GM18909 (cell line): ENCODE measurements at regions not wholly inside any gene's neighbourhood (a gene's known extent, or its start where the extent isn't known, plus 50 kb on each side); places are given as distances from the start of the nearest gene placed in this dataset.

Experiments used
- ATAC-seq: cut with Tn5 transposase; IDR thresholded peaks from one replicate; pipeline ENCODE4 v1.9.1; 2021; ENCODE audit warnings: mild to moderate bottlenecking; ENCODE audit not compliant: unreplicated experiment, poor library complexity

DNA sequence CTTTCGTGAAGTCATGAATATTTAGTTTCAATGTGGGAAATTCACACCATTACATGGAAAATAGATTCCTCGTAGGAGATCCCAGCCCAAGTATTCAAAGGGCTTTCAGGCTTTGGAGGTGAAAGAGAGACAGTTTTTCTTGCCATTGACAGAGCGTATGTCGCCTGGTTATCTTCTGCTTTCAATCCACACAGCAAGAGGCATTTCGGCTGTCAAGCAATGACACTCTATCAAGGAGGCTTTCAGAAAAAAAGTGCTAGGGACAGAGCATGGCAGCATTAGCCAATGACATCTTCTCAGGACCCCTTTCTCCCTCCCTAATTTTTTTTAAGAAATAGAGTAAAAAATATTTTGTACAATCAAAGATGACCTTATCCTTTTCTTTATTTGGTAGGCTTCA, 492.8 kb downstream of the TMEM182 start:
- ATAC-seq, result no peak

DNA sequence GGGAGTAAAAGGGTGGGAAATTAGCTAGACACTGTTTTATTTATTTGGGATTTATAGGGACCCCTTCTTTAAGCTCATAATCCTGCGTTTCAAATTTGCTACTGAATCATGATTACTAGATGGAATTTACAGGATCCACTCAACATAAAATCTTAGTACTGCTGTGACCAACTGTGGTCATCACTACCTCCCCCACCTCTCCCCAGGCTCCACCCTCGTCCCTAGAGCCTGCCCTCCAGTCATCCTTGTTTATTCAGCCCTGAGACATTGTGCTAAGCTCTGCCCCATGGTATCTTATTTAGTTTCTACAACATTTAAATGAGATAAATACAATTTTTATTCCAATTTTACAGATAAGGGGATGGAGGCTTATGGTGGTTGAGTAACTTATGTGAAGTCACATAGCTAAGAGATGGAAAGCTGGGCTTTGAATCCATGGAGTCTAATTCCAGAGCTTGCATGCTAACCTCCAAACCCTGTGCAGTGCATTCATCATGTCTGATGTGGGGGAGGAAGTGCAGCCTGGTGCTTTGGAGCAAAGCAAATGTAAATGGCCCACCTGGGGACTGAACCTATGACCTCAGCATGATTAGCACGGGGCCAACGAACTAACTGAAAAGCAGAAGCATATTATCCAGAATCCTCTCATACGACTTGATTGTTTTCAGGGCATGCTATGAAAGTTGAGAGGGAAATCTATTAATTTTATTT, 502.4 kb downstream of the TMEM182 start:
- no peak for ATAC-seq

DNA sequence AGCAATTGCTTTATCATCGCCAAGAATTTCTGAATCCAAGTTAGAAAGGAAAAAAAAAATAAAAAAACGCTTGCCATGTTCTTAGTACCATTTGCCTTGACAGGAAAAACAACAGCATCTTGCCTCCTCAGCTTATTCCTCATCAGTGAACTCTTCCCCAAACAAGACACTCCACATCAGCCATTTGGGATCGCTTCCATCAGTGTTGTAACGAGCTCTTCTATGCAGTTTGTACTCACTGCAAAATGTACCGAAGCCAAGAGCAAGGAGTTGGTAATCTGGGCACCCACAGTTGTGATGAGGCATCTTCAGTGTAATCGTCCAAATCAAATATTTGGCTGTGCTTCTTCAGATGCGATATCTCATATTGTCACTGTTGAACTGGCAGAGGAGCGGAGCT, 503.7 kb downstream of the TMEM182 start:
- ATAC-seq, result no peak

DNA sequence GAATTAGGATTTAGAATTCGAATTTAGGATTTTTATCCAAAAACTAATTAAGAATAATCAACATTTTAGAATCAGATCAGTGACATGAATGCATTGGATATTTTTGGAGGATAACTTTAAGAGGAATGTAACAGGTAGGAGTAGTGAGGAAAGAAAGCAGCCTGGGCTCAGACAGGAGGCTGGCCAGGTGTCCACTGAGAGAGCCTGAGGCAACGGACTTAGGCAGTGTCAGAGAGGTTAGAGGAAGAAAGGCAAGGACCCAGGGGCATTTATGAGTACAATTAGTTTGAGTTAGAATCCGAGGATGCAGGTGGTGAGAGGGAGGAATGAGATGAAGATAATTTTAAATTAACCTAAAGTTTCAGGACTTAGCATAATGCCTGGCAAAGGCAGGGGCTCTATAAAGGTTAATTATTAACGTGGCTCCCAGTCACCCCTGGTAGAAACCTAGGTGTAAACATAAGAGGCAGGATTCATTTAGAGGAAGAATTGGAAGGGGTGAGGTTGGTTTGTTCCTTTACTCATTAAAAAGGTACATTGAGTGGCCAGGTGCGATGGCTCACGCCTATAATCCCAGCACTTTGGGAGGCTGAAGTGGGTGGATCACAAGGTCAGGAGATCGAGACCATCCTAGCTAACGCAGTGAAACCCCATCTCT, 507.1 kb downstream of the TMEM182 start:
- no peak for ATAC-seq

DNA sequence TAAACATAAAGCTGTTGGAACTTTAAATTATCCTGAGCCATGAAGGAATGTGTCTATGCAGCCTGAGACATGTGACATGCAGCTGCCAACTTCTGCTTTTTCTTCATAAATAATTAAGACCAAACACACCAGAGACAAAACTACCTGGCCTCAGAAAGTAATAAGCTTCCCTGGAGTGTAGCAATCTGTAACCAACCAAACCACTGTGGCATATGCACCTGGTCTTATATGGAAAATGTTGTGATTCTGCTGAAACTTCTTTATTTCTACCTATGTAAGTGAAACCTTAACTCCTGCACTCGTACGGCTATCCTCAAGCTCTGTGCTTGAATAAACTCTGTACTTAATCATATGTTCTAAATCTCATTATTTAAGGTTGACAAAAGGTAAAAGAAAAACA, 515.0 kb downstream of the TMEM182 start:
- ATAC-seq, result no peak

DNA sequence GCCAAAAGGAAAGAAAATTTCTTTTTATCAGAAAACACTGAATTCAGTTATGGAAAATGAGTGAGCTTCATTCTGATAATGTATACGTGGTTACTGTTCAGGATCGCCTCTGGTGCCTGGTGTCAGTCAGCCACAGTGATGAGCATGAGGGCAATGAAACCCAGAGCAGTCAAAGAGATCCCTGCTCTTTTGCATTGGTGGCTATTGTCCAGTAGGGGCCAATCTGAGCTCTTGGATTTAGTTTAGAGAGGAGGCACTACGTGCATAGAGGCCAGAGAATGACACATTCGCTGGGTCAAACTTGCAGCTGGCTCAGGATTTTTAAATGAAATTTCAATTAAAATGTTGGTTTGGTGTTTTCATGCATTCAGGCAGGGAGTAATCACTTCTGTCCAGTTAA, 522.9 kb downstream of the TMEM182 start:
- no peak for ATAC-seq

DNA sequence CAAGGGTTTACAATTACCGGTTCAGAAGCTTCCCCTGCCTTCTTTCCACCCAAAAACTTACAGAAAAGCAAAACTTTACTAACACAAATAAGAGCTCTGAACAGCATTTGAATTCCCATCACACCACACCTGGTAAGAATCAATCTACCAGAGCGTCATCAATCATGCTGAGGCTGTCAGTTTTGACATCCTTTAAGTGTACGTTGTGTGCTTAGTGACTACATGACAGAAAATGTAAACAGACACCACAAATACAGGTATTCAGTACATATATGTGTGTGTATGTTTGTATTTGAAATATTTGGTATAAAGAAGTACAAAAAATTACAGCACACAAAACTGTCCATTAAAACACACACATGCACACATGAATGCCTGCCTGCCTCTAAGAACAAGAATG, 523.5 kb downstream of the TMEM182 start:
- ATAC-seq, result no peak

DNA sequence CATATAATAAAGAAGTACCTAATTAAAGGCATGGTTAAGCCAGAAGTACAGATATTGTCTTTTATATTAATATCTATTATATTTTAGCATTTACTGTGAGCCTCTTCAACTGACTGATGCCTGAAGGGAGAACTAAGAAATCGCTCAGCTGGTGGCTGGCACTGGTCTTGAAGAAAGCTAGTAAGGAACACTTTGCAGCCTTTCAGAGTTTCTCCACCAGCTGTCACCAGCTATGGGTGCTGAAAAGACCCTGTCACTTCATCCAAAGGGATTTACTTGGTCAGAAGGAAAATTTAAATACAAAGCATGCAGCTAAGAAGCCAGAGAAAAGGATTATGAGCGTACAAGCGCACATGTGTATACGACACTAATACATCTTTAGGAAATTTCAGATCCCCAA, 525.9 kb downstream of the TMEM182 start:
- ATAC-seq, result no peak

DNA sequence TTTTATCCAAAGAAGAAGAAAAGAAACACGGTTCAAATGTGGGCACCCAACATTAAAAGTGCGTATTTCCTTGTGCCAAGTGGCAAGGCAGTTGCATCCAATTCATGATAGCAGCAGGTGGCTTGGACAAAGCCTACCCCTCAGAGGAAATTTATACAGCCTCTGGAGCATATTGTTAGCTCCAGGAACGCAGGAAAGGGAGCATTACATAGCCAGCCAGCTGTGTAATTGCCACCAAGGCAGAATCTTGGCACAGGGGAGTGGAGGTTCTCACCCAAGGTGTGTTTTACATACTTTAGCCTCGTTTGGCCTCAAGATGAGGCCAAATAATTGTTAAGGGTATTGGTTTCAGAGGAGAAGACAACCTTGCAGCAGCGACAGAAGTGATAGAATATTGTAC, 526.9 kb downstream of the TMEM182 start:
- no peak for ATAC-seq

DNA sequence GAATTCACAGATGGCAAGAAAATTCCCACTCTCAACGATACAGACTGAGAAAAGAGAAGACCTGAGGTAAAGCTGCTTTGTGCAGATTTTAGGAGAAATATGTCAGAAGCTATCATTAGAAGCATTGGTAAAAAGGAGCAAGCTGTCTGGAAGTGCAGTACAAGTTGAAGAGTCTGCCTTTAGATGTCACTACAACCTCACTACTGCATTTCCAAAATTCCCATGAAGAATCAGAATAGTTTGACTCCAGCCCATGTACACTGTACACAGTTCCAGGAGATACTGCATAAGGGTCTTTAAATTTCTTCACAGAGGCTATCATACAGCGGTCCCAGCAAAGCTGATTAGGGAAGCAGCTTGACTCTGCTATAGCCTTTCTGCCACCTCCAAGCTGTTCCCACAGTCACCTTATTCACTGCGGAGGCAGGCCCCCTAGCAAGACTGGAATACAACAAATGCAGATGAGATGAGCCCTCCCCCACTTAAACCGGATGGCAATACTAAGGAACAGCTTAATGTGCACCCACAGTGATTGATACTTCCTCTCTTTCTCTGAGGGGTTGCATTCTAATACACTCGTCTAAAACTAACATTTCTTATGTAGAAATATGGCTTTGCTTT, 527.4 kb downstream of the TMEM182 start:
- no peak for ATAC-seq

DNA sequence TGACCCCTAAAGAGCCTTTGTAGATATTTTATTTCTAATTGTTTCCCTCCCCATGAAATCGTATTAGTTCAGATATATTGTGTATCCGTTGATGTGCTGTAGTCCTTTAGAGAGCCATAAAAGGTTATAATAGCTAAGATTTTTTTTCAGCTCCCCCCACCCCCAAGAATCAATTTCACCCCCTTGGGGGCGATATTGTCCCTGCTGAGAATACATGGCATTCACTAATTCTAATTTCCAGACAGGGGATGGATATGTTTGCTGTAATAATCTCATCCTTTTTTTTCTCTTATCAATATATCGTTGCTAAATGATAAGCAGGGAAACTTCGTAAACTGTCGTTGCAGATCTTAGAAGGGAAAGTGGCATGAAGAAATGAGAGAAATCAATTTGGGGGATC, 530.7 kb downstream of the TMEM182 start:
- no peak for ATAC-seq

DNA sequence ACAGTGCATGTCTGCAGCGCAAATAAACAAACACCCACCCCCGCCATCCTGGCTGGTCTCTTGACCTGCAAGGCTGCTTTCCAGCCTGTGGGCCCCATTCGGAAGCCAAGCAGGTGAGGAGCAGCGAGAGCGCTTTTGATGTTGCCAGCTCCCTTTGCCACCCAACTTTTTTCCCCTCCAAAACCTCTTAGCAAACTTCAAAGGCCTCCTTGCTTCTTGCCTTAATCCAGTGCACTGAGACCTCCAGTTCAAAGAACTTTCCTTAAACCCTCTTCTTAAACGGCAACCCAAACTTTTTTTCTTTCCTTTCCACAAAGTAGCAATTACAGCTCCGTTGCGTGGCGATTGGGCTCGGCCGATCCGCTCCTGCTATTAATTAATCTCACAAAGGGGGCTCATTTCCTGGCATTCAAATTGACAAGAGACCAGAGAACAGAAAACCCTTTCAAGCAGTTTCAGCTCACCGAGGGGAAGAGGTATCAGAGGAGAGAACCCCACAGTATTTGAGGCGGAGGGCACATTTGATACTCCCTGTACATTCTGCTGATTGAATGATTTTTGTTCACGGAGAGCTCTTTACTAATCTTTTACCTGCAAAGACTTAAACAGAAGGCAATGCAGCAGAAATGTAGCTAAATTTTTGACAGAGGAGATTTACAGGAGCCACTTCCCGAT, 531.4 kb downstream of the TMEM182 start:
- no peak for ATAC-seq

DNA sequence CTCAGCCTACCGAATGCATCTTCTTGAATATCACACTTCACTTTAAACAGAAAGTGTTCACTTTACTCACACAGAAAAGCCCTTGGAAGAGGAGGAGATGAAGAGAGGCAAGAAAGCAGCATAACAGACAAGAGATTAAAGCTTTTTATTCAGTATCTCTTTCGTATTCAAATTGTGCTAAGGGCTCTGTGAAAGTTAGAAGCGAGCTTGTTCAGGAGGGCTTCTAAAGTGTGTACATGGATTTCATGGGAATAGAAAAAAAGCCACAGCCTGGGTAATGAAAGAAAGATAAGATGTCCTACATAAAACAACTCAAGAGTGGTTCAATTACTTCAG, 531.9 kb downstream of the TMEM182 start:
- ATAC-seq, result no peak

DNA sequence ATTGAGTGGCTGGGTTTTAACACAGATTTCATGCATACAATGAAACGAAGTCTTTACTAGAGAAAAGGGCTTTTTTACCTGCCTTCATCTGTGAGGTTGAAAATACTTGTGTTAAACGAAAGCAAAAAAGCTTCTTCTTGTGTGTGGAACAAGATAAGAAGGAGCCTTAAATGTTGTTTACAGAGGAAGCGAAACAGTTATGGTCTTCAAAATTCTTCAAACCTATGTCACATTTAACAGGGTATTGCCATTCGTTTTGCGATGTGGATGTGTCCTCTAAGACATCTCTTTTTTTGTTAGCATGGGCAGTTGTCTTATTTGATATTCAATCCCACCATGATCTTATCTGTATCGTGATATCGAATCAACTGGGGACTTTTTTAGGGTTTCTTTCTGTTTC, 532.6 kb downstream of the TMEM182 start:
- no peak for ATAC-seq

DNA sequence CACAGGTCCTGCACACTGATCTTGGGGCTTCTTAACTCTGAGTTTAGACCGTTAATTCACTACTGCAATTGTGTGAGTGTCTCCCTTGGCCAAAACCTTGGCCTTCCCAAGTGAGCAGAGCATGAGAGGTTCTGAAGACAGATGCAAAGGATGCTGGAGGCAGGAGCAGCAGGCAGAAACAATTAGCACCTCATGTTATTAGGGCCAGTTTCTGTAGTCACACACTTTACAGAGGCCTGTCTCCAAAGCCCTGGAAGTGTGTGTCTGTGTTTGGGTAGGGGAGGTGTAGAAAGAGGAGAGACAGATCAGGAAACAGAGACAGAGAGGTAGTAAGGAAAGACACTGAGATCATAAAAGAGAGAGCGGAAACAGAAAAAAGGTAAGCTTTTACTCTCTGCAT, 533.8 kb downstream of the TMEM182 start:
- no peak for ATAC-seq

DNA sequence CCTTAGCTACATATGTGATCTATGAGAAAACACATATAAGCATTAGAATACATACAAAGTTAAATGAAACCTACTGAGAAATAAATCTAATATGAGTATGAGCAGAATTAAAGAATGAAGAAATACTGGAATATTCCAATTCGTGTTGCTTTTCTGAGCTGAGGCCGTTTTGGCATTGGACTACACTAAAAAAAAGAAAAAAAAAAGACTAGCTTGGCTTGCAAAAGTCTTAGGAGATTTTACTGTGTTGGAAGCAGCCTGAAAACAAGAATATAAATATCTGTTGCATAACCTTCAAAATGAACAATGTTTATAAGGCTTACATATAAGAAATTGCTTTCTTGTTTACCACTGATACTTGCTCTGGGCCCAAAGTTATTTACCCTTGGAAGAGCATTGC, 562.8 kb downstream of the TMEM182 start:
- ATAC-seq, result no peak

DNA sequence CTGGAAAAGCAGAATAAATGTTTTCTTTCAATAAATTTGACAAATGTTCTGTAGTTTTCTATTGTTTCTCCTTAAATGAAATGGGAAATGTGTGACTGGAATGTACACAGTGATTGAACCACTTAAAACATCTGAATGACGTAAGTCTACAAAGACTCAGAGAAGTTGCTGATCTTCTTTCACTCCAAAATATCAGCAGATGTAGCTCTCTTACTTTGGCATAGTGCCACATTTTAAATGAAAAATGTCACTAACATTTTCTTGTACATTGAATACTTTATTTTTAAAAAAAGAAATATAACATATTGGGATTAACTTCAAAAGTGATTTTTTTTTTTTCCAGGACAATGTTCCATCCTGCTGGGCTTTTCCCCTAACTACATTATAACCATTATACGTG, 565.6 kb downstream of the TMEM182 start:
- no peak for ATAC-seq

DNA sequence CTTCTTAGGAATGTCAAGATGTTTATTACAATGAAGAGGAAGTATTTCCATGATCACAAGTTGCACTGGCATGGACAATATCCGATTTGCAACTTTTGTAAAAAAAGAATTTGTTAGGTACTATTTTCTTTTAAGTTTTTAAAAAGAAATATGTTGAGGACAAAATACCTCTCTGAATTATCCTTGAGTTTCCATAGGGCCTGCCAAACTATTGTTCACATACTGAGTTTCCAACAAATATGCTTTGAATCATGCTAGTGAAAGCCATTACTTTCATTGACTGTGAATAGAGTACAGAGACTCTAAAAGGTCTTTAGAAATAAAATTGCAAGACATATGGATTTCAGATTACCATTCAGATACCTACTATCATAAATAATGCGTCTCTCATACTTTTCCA, 566.1 kb downstream of the TMEM182 start:
- ATAC-seq, result no peak

DNA sequence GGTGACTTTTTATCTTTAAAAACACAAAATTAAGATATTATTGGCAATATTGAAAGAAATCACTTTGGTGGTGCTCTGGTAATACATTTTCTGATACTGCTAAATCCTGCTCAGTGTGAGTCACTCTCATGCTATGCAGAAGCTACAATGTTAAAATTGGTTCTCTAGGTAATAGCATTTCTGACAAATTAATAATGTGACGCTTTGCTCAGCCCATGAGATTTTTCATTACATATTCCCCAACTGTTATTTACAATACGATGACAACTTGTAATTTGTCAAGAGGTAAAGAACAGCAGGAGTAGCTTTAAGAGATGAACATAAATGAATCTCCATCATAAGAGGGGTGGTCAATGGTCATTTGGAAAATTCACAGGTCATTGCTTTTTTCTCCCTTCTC, 573.6 kb downstream of the TMEM182 start:
- ATAC-seq, result no peak

DNA sequence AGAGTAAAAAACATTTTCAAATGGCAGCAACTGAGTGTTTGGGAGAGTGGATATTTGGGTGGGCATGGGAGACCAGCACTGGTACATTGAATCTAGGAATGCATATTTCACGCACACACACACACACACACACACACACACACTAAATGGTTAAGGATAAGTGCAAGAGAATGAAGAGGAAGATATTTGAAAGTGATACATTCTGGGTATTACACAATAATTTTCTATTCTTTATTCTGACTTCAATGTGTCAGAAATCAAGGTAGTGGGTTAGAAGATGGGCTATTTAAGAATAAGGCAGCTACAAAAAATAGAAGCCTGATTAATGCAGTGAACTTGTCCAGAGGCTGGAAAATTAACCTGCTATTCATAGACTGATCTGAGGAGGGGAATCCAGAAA, 577.0 kb downstream of the TMEM182 start:
- no peak for ATAC-seq

DNA sequence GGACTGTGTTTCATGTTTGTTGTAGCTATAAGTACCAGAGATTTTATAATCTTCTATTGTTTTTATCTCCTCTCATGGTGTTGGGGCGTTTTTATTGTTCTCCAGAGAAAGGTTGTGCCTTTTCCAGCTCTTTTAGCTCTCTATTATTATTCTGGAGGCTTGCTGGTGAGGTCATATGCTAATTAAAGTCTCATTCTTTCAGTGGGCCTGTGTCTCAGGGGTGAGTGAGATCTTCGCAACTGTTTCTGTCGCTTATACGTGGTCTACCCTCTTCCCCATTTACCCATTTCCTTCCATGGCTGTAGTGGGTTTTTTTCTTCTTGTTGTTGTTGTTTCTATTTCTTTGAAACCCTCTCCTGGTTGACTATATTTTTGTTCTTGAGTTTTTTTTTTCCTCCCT, 584.9 kb downstream of the TMEM182 start:
- no peak for ATAC-seq
